ENCODE measurements at regions not wholly inside any gene's neighbourhood (a gene's known extent, or its start where the extent isn't known, plus 50 kb on each side); places are given as distances from the start of the nearest gene placed in this dataset.

DNA sequence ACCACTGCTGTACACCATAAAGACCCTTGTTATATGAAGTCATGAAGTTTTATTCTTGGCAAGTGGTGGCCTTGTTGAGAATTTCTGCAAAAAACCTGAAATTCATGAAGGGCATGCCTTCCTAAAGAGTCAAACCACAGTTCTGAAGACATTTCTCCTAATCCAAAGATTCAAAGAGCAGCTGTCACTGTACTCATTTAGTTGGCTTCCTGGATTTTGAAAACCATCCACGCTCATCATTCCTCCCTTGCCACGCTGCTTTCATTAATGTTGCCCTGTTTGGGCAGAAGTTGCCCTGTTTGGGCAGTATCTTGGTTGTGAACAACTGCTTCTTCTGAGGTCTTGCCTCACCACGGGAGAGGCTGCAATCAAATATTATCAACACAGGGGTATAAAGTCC lies 560.3 kb upstream of the TLE4 start:
- Histone ChIP-seq H3K18ac (ENCODE audit: extremely low read depth, low read length) (no peak overlapping the region), H3K79me1 (ENCODE audit: low read depth, low read length) (no peaks in the 10 kb centered on the region), H2AK5ac (ENCODE audit: low read depth, low read length) (no peak overlapping the region), H4K20me1 (replicated peaks in 1 of 2; ENCODE audit: control insufficient read depth in 1 of 2, insufficient read depth in 2 of 2, low read length in 2 of 2) (no peaks in the 10 kb centered on the region), H3K23me2 (ENCODE audit: low read depth, low read length) (no peaks in the 10 kb centered on the region), H3K14ac (ENCODE audit: insufficient read length) (no peak overlapping the region), H2BK5ac (ENCODE audit: low read depth, low read length) (no peak overlapping the region), H3K27ac (ENCODE audit: low read depth, low read length) (no peak overlapping the region), H2BK15ac (ENCODE audit: low read length) (no peak overlapping the region), H2AFZ (ENCODE audit: low read length) (no peak overlapping the region), H3K4me1 (replicated peaks in 1 of 4; ENCODE audit: control insufficient read depth in 3 of 4, insufficient read depth in 4 of 4, low read length in 3 of 4) (peaks cover 0 to 3% (median 0%) of the 10 kb centered on the region in 4 experiments; a peak in 2 of 7 replicates), H3K23ac (ENCODE audit: insufficient read length) (no peak overlapping the region), H4K5ac (ENCODE audit: insufficient read length, low read depth, low read length) (no peak overlapping the region), H3K9me3 (ENCODE audit: insufficient read depth in 2 of 2, low read depth in 1 of 2, low read length in 1 of 2) (no peaks in the 10 kb centered on the region), H3K27me3 (replicated peaks in 1 of 4; ENCODE audit: control insufficient read depth in 3 of 4, extremely low read depth in 1 of 4, insufficient read depth in 3 of 4, low read length in 3 of 4) (no peaks in the 10 kb centered on the region; a peak in 1 of 7 replicates), H2BK12ac (ENCODE audit: low read depth, low read length) (no peak overlapping the region), H2BK20ac (ENCODE audit: low read length) (no peak overlapping the region), H3K36me3 (ENCODE audit: control insufficient read depth in 2 of 4, insufficient read depth in 4 of 4, low read length in 3 of 4) (no peaks in the 10 kb centered on the region), H2BK120ac (replicated peaks; ENCODE audit: low read depth, low read length) (no peak overlapping the region), H3K4me2 (ENCODE audit: insufficient read depth in 1 of 2, low read depth in 2 of 2, low read length in 2 of 2) (no peak overlapping the region), H4K8ac (ENCODE audit: extremely low read depth, insufficient read depth, low read length) (no peak overlapping the region), H4K91ac (replicated peaks; ENCODE audit: insufficient read length, low read length) (no peak overlapping the region), H3K4me3 (ENCODE audit: extremely low read depth in 1 of 4, insufficient read depth in 2 of 4, low read depth in 3 of 4, low read length in 4 of 4) (no peak overlapping the region), H3K79me2 (ENCODE audit: control insufficient read depth in 1 of 2, insufficient read depth in 2 of 2, low read length in 2 of 2) (no peaks in the 10 kb centered on the region), H3K4ac (replicated peaks; ENCODE audit: insufficient read length, low read depth, low read length) (no peak overlapping the region), H3K56ac (replicated peaks; ENCODE audit: insufficient read length, low read depth, low read length) (no peak overlapping the region), H3K9ac (replicated peaks in 1 of 4; ENCODE audit: extremely low read depth in 1 of 4, low read depth in 3 of 4, low read length in 3 of 4) (no peak overlapping the region)
- 96% methylated on average over 3 of the region's 3 CpGs; no CpG with 5 or more reads in 1 of the 2 experiments for WGBS, 2 experiments (ENCODE audit: extremely low coverage in 1 of 2, insufficient coverage in 1 of 2, insufficient read length in 1 of 2, insufficient replicate concordance in 2 of 2, low coverage in 1 of 2, low lambda C conversion rate in 2 of 2, missing lambda C conversion rate in 1 of 2)
- ChIA-PET POLR2A (ENCODE audit: partially characterized antibody) (no interaction called here), CTCF (ENCODE audit: partially characterized antibody) (no interaction called here)
- no peak for FAIRE-seq
- DNase-seq (ENCODE audit: low read depth in 1 of 2, low spot score in 2 of 2), result no peak
- TF ChIP-seq, protein P1, sequence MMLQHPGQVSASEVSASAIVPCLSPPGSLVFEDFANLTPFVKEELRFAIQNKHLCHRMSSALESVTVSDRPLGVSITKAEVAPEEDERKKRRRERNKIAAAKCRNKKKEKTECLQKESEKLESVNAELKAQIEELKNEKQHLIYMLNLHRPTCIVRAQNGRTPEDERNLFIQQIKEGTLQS (IDR thresholded peaks at IDR 0.05; ENCODE audit: insufficient read depth, low read depth, low read length), result no peak
- no peak for TF ChIP-seq YY1 (IDR thresholded peaks at IDR 0.05; ENCODE audit: low read depth, low read length)
- no peak for TF ChIP-seq EZH2 (IDR thresholded peaks at IDR 0.05; ENCODE audit: low read depth, low read length, severe bottlenecking)
- TF ChIP-seq NANOG (IDR thresholded peaks at IDR 0.05; ENCODE audit: insufficient read depth, low read depth, low read length, poor library complexity, severe bottlenecking), result no peak
- TF ChIP-seq E2F6 (IDR thresholded peaks at IDR 0.05), result no peak
- TF ChIP-seq BCL11A (IDR thresholded peaks at IDR 0.05; ENCODE audit: low read depth in 2 of 2, low read length in 2 of 2), result no peak
- TF ChIP-seq, protein P2, sequence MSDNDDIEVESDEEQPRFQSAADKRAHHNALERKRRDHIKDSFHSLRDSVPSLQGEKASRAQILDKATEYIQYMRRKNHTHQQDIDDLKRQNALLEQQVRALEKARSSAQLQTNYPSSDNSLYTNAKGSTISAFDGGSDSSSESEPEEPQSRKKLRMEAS (IDR thresholded peaks at IDR 0.05), result no peak
- TF ChIP-seq ATF2 (IDR thresholded peaks at IDR 0.05; ENCODE audit: low read length), result no peak
- no peak for TF ChIP-seq TCF12 (IDR thresholded peaks at IDR 0.05; ENCODE audit: low read depth, low read length)
- TF ChIP-seq CBX8 (IDR thresholded peaks at IDR 0.05; ENCODE audit: borderline replicate concordance, low read depth, low read length), result no peak
- TF ChIP-seq CHD1 (IDR thresholded peaks at IDR 0.05; ENCODE audit: low read depth, low read length), result no peak
